Liver (tissue), 3 donors: ENCODE measurements at regions not wholly inside any gene's neighbourhood (a gene's known extent, or its start where the extent isn't known, plus 50 kb on each side); places are given as distances from the start of the nearest gene placed in this dataset.

ENCODE experiments used
- ATF3 ChIP-seq: IDR thresholded peaks from 2 replicates; pipeline ENCODE4 v1.6.1; 2016; ENCODE audit warnings: antibody characterized with exemption
- CTCF ChIP-seq: fragments of 150-350 bp; IDR thresholded peaks from 2 replicates; pipeline ENCODE4 v1.5.1; 2017; ENCODE audit warnings: improper control_type of control experiment, low read depth, low read length; ENCODE audit not compliant: missing input control
- RAD21 ChIP-seq, 2 donors: IDR thresholded peaks; 2 replicates each; pipeline ENCODE4 v1.6.1; 2016; ENCODE audit warnings: antibody characterized with exemption in 2 of 2, mild to moderate bottlenecking in 2 of 2
- RXRA ChIP-seq, 2 donors: IDR thresholded peaks; 2 replicates each; pipeline ENCODE4 v1.6.1; 2017 to 2018; ENCODE audit warnings: antibody characterized with exemption in 2 of 2, mild to moderate bottlenecking in 1 of 2
- TAF1 ChIP-seq: conservative IDR thresholded peaks from 2 replicates; pipeline ENCODE4 v1.6.1; 2016; ENCODE audit warnings: antibody characterized with exemption, mild to moderate bottlenecking
- YY1 ChIP-seq: IDR thresholded peaks from 2 replicates; pipeline ENCODE4 v1.6.1; 2016; ENCODE audit warnings: antibody characterized with exemption, mild to moderate bottlenecking
- donor health status: healthy.
- donor health status: healthy.

GRCh38 chr3:67733269-67733950, 79.0 kb upstream of the SUCLG2 start:
- TF ChIP-seq CTCF (no peak), ATF3 (no peak), RAD21 (IDR thresholded peaks at IDR 0.05) (no peak), YY1 (no peak), TAF1 (no peak), RXRA (IDR thresholded peaks at IDR 0.05) (no peak)
